SK-N-SH (cell line): ENCODE measurements at regions not wholly inside any gene's neighbourhood (a gene's known extent, or its start where the extent isn't known, plus 50 kb on each side); places are given as distances from the start of the nearest gene placed in this dataset.

Experiments used
- CTCF ChIA-PET: fragments of 300-600, 350-600 bp; formaldehyde crosslinking; extraction: SDS; loops from one replicate; lab custom pipeline; 2021; lab: Yijun Ruan, JAX
- POLR2A ChIA-PET: fragments of 350-600 bp; sonication (Branson Sonifier 250); formaldehyde crosslinking; extraction: SDS; loops from one replicate; lab custom pipeline; 2020; ENCODE audit warnings: antibody characterized with exemption, inconsistent platforms; lab: Yijun Ruan, JAX
- DNase-seq: peaks from one replicate; pipeline ENCODE4 v3.0.0; 2012
- H2AFZ ChIP-seq: fragments of 200-600 bp; sonication (generic); 2 replicates; pipeline ENCODE4 v1.8.1; 2016; ENCODE audit warnings: antibody characterized with exemption, mild to moderate bottlenecking, low read depth
- H3F3A ChIP-seq: fragments of 200-600 bp; sonication (generic); replicated peaks from 2 replicates; pipeline ENCODE3; 2016; ENCODE audit warnings: antibody characterized with exemption, mild to moderate bottlenecking; ENCODE audit not compliant: insufficient read depth
- H3K27ac ChIP-seq, 2 experiments: fragments of 200-500 bp in 1 of 2; fragments of 200-600 bp in 1 of 2; sonication (Bioruptor generic) in 1 of 2; sonication (generic), shearing (Covaris generic) in 1 of 2; 2 replicates each; pipeline versions ENCODE4 v1.5.1 to v1.6.1; 2014 to 2016; ENCODE audit warnings: low read depth in 2 of 2, inconsistent platforms in 1 of 2, low read length in 1 of 2, mild to moderate bottlenecking in 1 of 2, mixed read lengths in 1 of 2
- H3K27me3 ChIP-seq: fragments of 200-600 bp; sonication (generic), shearing (Covaris generic); 2 replicates; pipeline ENCODE4 v1.6.1; 2016; ENCODE audit warnings: mixed run types; ENCODE audit not compliant: insufficient read depth
- H3K36me3 ChIP-seq, 2 experiments: fragments of 200-500 bp in 1 of 2; fragments of 200-600 bp in 1 of 2; sonication (Bioruptor generic) in 1 of 2; sonication (generic) in 1 of 2; replicated peaks in 1 of 2; 2 replicates each; pipeline versions ENCODE3 to v1.5.1; 2014 to 2016; ENCODE audit warnings: low read length in 1 of 2, mild to moderate bottlenecking in 1 of 2; ENCODE audit not compliant: insufficient read depth in 2 of 2, control insufficient read depth in 1 of 2
- H3K4me1 ChIP-seq, 2 experiments: fragments of 200-500 bp in 1 of 2; fragments of 200-600 bp in 1 of 2; sonication (Bioruptor generic) in 1 of 2; sonication (generic), shearing (Covaris generic) in 1 of 2; 2 replicates each; pipeline versions ENCODE4 v1.5.1 to v1.6.1; 2014 to 2016; ENCODE audit warnings: low read depth in 1 of 2, low read length in 1 of 2, mixed run types in 1 of 2; ENCODE audit not compliant: insufficient read depth in 2 of 2, control insufficient read depth in 1 of 2
- H3K4me2 ChIP-seq: fragments of 200-600 bp; sonication (generic), shearing (Covaris generic); 2 replicates; pipeline ENCODE4 v1.6.1; 2017; ENCODE audit warnings: mixed run types
- H3K4me3 ChIP-seq, 2 experiments: fragments of 200-500 bp in 1 of 2; fragments of 200-600 bp in 1 of 2; sonication (Bioruptor generic) in 1 of 2; sonication (generic), shearing (Covaris generic) in 1 of 2; 2 replicates each; pipeline versions ENCODE4 v1.5.1 to v1.8.1; 2014 to 2016; ENCODE audit warnings: low read depth in 2 of 2, inconsistent platforms in 1 of 2, low read length in 1 of 2, mild to moderate bottlenecking in 1 of 2, mixed read lengths in 1 of 2, moderate library complexity in 1 of 2
- H3K79me2 ChIP-seq: fragments of 200-600 bp; sonication (generic); 2 replicates; pipeline ENCODE4 v1.8.1; 2017; ENCODE audit warnings: mild to moderate bottlenecking; ENCODE audit not compliant: insufficient read depth
- H3K9ac ChIP-seq: fragments of 200-600 bp; sonication (generic); 2 replicates; pipeline ENCODE4 v1.6.1; 2017; ENCODE audit warnings: mixed run types
- H3K9me2 ChIP-seq: fragments of 200-600 bp; sonication (generic); 2 replicates; pipeline ENCODE4 v1.6.1; 2017; ENCODE audit warnings: mixed run types
- H3K9me3 ChIP-seq: fragments of 200-600 bp; sonication (generic); 2 replicates; pipeline ENCODE4 v1.6.1; 2017; ENCODE audit warnings: mixed run types, mild to moderate bottlenecking, moderate library complexity
- H4K20me1 ChIP-seq: fragments of 200-600 bp; sonication (generic); 2 replicates; pipeline ENCODE4 v1.6.1; 2017; ENCODE audit warnings: mild to moderate bottlenecking, mixed run types; ENCODE audit not compliant: insufficient read depth
- ELF1 ChIP-seq: IDR thresholded peaks from 2 replicates; pipeline ENCODE4 v1.4.0; 2012
- EP300 ChIP-seq, 2 experiments: IDR thresholded peaks; 2 replicates each; pipeline versions ENCODE4 v1.4.0 to v1.6.1; 2012; ENCODE audit warnings: borderline replicate concordance in 1 of 2, low read depth in 1 of 2, low read length in 1 of 2
- EZH2phosphoT487 ChIP-seq: fragments of 200-600 bp; sonication (generic); IDR thresholded peaks from 2 replicates; pipeline ENCODE4 v1.6.1; 2017; ENCODE audit warnings: low read depth, mixed run types, mild to moderate bottlenecking, antibody characterized with exemption, moderate library complexity, borderline replicate concordance
- FOSL2 ChIP-seq: IDR thresholded peaks from 2 replicates; pipeline ENCODE4 v1.4.0; 2012; ENCODE audit warnings: low read depth, mild to moderate bottlenecking, moderate library complexity, borderline replicate concordance
- FOXJ3 ChIP-seq: sonication (generic); formaldehyde crosslinking; IDR thresholded peaks from 2 replicates; pipeline ENCODE4 v1.5.1; 2020; ENCODE audit warnings: mild to moderate bottlenecking, missing genetic modification reagents
- FOXM1 ChIP-seq: IDR thresholded peaks from 2 replicates; pipeline ENCODE4 v1.4.0; 2012; ENCODE audit warnings: low read depth, mild to moderate bottlenecking
- GABPA ChIP-seq: IDR thresholded peaks from 2 replicates; pipeline ENCODE4 v1.4.0; 2012; ENCODE audit warnings: low read depth, mild to moderate bottlenecking
- GATA2 ChIP-seq: sonication (generic); formaldehyde crosslinking; IDR thresholded peaks from 2 replicates; pipeline ENCODE4 v1.5.0; 2020; ENCODE audit warnings: mild to moderate bottlenecking, missing genetic modification reagents
- MEF2A ChIP-seq: IDR thresholded peaks from 2 replicates; pipeline ENCODE4 v1.4.0; 2012; ENCODE audit warnings: low read depth, borderline replicate concordance
- NFIC ChIP-seq: IDR thresholded peaks from 2 replicates; pipeline ENCODE4 v1.4.0; 2012; ENCODE audit warnings: borderline replicate concordance
- NRF1 ChIP-seq: IDR thresholded peaks from 2 replicates; pipeline ENCODE4 v1.6.1; 2012; ENCODE audit warnings: low read depth, mild to moderate bottlenecking, low read length
- RAD21 ChIP-seq: IDR thresholded peaks from 2 replicates; pipeline ENCODE4 v1.6.1; 2012; ENCODE audit warnings: mild to moderate bottlenecking, low read length
- RXRA ChIP-seq: IDR thresholded peaks from 2 replicates; pipeline ENCODE4 v1.4.0; 2012; ENCODE audit warnings: low read depth, mild to moderate bottlenecking, borderline replicate concordance
- SMC3 ChIP-seq: IDR thresholded peaks from 2 replicates; pipeline ENCODE4 v1.6.1; 2012; ENCODE audit warnings: low read depth, low read length, improper control_type of control experiment
- TAF1 ChIP-seq: IDR thresholded peaks from 2 replicates; pipeline ENCODE4 v1.6.1; 2012; ENCODE audit warnings: low read depth, mild to moderate bottlenecking, low read length, moderate library complexity, borderline replicate concordance
- WGBS: methylation state at CpG from one replicate; pipeline ENCODE4 v1.1.6; 2017; ENCODE audit warnings: low lambda C conversion rate; 5-methylcytosine and 5-hydroxymethylcytosine counted together
- TF ChIP-seq, protein P1 (sequence below): IDR thresholded peaks from 2 replicates; pipeline ENCODE4 v1.4.0; 2012; ENCODE audit warnings: low read depth, borderline replicate concordance
- TF ChIP-seq, protein P2 (sequence below): IDR thresholded peaks from 2 replicates; pipeline ENCODE4 v1.4.0; 2012; ENCODE audit warnings: low read depth
- TF ChIP-seq, protein P3 (sequence below): fragments of 150-350 bp; IDR thresholded peaks from 2 replicates; pipeline ENCODE4 v1.6.1; 2016; ENCODE audit warnings: mild to moderate bottlenecking, low read depth, low read length
- TF ChIP-seq, protein P4 (sequence below): IDR thresholded peaks from 2 replicates; pipeline ENCODE4; 2012

DNA sequence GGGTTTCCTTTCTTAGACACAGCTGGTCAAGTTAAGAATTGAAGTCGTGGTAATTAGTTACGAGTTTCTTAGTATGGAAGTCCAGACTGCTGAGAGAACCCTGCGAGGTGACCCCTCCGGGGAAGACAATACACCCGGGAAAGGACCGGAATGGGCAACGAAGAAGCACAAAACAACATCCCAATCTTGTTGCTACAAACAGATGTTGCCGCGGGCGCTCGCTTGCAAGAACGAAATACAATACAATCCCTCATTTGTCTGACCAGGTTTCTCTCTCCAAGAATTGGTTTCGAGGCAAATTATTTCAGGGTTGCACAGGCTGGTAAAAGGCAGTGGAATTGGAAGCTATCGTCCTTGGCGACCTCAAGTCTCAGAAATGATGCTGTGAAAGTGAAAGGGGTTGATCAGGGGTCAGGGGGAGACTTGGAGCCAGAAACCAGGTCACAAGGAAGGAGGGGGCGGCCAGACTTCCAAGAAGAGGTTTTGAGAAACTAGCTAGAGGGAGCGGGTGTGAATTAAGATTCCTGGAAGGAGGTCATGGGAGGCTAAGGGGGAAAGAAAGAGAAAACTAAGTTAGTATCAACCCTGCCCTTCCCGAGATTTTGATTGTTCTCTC, 401.9 kb downstream of the HRH4 start:
- H3F3A ChIP-seq = no peaks in the 10 kb centered on the region
- no peaks in the 10 kb centered on the region for H3K9me2 ChIP-seq
- no peaks in the 10 kb centered on the region for H3K9me3 ChIP-seq
- no peak overlapping the region for H3K4me2 ChIP-seq
- H3K9ac ChIP-seq = no peak overlapping the region
- no peak overlapping the region for H2AFZ ChIP-seq
- CTCF ChIA-PET = interaction anchor here (0.9 kb wide), 2 partner anchors 17 to 43 kb away, joined by 3 read pairs; no protein-coding TSS in a partner anchor
- no peak overlapping the region for H3K27ac ChIP-seq
- no peak for DNase-seq
- H3K79me2 ChIP-seq = no peaks in the 10 kb centered on the region
- 63% methylated on average over 18 of the region's 18 CpGs for WGBS
- no peaks in the 10 kb centered on the region for H3K4me1 ChIP-seq
- H3K4me3 ChIP-seq = no peak overlapping the region
- H3K27me3 ChIP-seq = no peaks in the 10 kb centered on the region
- POLR2A ChIA-PET = no interaction called here
- H3K36me3 ChIP-seq = no peaks in the 10 kb centered on the region
- no peaks in the 10 kb centered on the region for H4K20me1 ChIP-seq
- TF ChIP-seq TAF1 = no peak
- TF ChIP-seq, protein P1, sequence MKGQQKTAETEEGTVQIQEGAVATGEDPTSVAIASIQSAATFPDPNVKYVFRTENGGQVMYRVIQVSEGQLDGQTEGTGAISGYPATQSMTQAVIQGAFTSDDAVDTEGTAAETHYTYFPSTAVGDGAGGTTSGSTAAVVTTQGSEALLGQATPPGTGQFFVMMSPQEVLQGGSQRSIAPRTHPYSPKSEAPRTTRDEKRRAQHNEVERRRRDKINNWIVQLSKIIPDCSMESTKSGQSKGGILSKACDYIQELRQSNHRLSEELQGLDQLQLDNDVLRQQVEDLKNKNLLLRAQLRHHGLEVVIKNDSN = no peak
- no peak for TF ChIP-seq EP300 (IDR thresholded peaks at IDR 0.05; ENCODE audit: borderline replicate concordance in 1 of 2, low read depth in 1 of 2, low read length in 1 of 2)
- TF ChIP-seq RXRA = no peak
- no peak for TF ChIP-seq NRF1
- no peak for TF ChIP-seq FOXM1
- TF ChIP-seq MEF2A = no peak
- no peak for TF ChIP-seq EZH2phosphoT487
- TF ChIP-seq, protein P2, sequence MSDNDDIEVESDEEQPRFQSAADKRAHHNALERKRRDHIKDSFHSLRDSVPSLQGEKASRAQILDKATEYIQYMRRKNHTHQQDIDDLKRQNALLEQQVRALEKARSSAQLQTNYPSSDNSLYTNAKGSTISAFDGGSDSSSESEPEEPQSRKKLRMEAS = no peak

DNA sequence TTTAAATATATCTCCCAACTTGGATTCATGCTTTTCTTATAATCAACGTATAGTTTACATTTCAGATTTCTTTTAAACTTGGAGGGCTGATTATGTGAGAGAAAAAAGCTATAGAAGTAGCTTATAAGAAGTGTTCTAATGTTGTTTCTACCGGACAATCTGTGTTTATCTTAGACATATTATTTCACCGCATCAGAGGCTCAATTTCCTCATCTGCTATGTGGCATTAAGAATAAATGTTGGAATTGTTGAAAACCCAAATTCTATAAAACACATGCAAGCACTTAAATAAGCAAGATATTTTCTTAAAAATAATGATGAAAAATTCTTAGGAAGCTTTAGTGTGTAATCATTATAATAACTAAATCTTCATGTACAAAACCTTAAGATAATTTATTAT, 407.9 kb downstream of the HRH4 start:
- CTCF ChIA-PET = interaction anchor here (0.7 to 1.4 kb wide), 4 partner anchors 9 to 137 kb away, joined by 3 to 5 read pairs (median 3); no protein-coding TSS in a partner anchor

More for the DNA sequence above, 407.9 kb downstream of the HRH4 start:
- no peaks in the 10 kb centered on the region for H3K9me3 ChIP-seq
- no peaks in the 10 kb centered on the region for H4K20me1 ChIP-seq
- no peak overlapping the region for H3K9ac ChIP-seq
- no peaks in the 10 kb centered on the region for H3K36me3 ChIP-seq
- TF ChIP-seq EP300 (IDR thresholded peaks at IDR 0.05; ENCODE audit: borderline replicate concordance in 1 of 2, low read depth in 1 of 2, low read length in 1 of 2) = no peak
- TF ChIP-seq GABPA = no peak
- TF ChIP-seq, protein P1 = no peak
- TF ChIP-seq FOXJ3 (CRISPR knock-in tag) = no peak
- no peak for TF ChIP-seq NFIC
- TF ChIP-seq, protein P3, sequence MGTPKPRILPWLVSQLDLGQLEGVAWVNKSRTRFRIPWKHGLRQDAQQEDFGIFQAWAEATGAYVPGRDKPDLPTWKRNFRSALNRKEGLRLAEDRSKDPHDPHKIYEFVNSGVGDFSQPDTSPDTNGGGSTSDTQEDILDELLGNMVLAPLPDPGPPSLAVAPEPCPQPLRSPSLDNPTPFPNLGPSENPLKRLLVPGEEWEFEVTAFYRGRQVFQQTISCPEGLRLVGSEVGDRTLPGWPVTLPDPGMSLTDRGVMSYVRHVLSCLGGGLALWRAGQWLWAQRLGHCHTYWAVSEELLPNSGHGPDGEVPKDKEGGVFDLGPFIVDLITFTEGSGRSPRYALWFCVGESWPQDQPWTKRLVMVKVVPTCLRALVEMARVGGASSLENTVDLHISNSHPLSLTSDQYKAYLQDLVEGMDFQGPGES = no peak
- no peak for TF ChIP-seq GATA2 (CRISPR knock-in tag)
- TF ChIP-seq, protein P4, sequence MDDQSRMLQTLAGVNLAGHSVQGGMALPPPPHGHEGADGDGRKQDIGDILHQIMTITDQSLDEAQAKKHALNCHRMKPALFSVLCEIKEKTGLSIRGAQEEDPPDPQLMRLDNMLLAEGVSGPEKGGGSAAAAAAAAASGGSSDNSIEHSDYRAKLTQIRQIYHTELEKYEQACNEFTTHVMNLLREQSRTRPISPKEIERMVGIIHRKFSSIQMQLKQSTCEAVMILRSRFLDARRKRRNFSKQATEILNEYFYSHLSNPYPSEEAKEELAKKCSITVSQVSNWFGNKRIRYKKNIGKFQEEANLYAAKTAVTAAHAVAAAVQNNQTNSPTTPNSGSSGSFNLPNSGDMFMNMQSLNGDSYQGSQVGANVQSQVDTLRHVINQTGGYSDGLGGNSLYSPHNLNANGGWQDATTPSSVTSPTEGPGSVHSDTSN = no peak
- no peak for TF ChIP-seq MEF2A
- no peak for TF ChIP-seq SMC3
- no peak for TF ChIP-seq RAD21
- TF ChIP-seq RXRA = no peak
- no peak for TF ChIP-seq FOXM1
- no peak for TF ChIP-seq FOSL2
- no peak for TF ChIP-seq ELF1
- no peak for TF ChIP-seq TAF1
- POLR2A ChIA-PET = no interaction called here
- H3K9me2 ChIP-seq = no peaks in the 10 kb centered on the region
- H3K4me3 ChIP-seq = no peak overlapping the region
- 56% methylated on average over 3 of the region's 3 CpGs for WGBS
- H3K27ac ChIP-seq = no peak overlapping the region
- H2AFZ ChIP-seq = no peak overlapping the region
- H3K79me2 ChIP-seq = no peaks in the 10 kb centered on the region
- H3F3A ChIP-seq = no peaks in the 10 kb centered on the region
- no peaks in the 10 kb centered on the region for H3K27me3 ChIP-seq
- H3K4me2 ChIP-seq = no peak overlapping the region
- DNase-seq = no peak
- no peaks in the 10 kb centered on the region for H3K4me1 ChIP-seq
